Transverse colon (tissue), 4 donors: ENCODE measurements at regions not wholly inside any gene's neighbourhood (a gene's known extent, or its start where the extent isn't known, plus 50 kb on each side); places are given as distances from the start of the nearest gene placed in this dataset.

Experiments
- DNase-seq: peaks from one replicate; pipeline ENCODE4 v3.0.0-alpha.2; 2019
- H3K27ac ChIP-seq, 4 donors: fragments of 200-600 bp; sonication (generic); 2 replicates each; pipeline ENCODE4 v1.5.1; 2016 to 2018; ENCODE audit warnings: inconsistent platforms in 4 of 4
- H3K27me3 ChIP-seq: fragments of 200-600 bp; sonication (generic); 2 replicates; pipeline ENCODE4 v1.5.1; 2017; ENCODE audit warnings: inconsistent platforms
- H3K36me3 ChIP-seq, 4 donors: fragments of 200-600 bp; sonication (generic); 2 replicates each; pipeline ENCODE4 v1.5.1; 2017 to 2019; ENCODE audit warnings: inconsistent platforms in 4 of 4
- H3K4me1 ChIP-seq, 4 donors: fragments of 200-600 bp; sonication (generic); 2 replicates each; pipeline ENCODE4 v1.5.1; 2017 to 2020; ENCODE audit warnings: inconsistent platforms in 4 of 4
- H3K4me3 ChIP-seq, 4 donors: fragments of 200-600 bp; sonication (generic); 1 replicate in 1 of 4; 2 replicates in 3 of 4; pipeline versions ENCODE4 v1.5.1 to v1.6.1; 2017 to 2019; ENCODE audit warnings: inconsistent platforms in 4 of 4
- H3K9me3 ChIP-seq, 2 donors: fragments of 200-600 bp; sonication (generic); 2 replicates each; pipeline ENCODE4 v1.5.1; 2017 to 2019; ENCODE audit warnings: inconsistent platforms in 2 of 2
- CTCF ChIP-seq, 5 experiments: fragments of 200-600 bp in 3 of 5; fragments of 450-650 bp in 2 of 5; sonication (generic) in 3 of 5; IDR thresholded peaks; 1 replicate in 2 of 5; 2 replicates in 3 of 5; pipeline ENCODE4 v1.5.1; 2016 to 2017; ENCODE audit warnings: antibody characterized with exemption in 5 of 5, inconsistent platforms in 3 of 5, mild to moderate bottlenecking in 2 of 5, moderate library complexity in 1 of 5
- EP300 ChIP-seq: sonication (generic); formaldehyde crosslinking; IDR thresholded peaks from one replicate; pipeline ENCODE4 v1.6.1; 2017; ENCODE audit warnings: antibody characterized with exemption, low read depth
- POLR2A ChIP-seq: fragments of 450-650 bp; IDR thresholded peaks from one replicate; pipeline ENCODE4 v1.6.1; 2016; ENCODE audit warnings: antibody characterized with exemption, mild to moderate bottlenecking, moderate library complexity
- POLR2AphosphoS5 ChIP-seq, 3 donors: sonication (generic); formaldehyde crosslinking; IDR thresholded peaks; one replicate each; pipeline ENCODE4 v1.6.1; 2016; ENCODE audit warnings: antibody characterized with exemption in 3 of 3
- WGBS, 2 donors: methylation state at CpG; one replicate each; pipeline ENCODE4 v1.1.5; 2018; ENCODE audit warnings: low coverage in 1 of 2; 5-methylcytosine and 5-hydroxymethylcytosine counted together
- in situ Hi-C, 4 donors: fragments of 200-750 bp; cut with MboI; loops; one replicate each; pipeline versions ENCODE4 v1.15.0 to v1.15.1; 2017; ENCODE audit warnings: low sequenced_read_pairs in 3 of 4, low pct_ligation_motif_present in 1 of 4, low pct_unique_long_range_greater_than_20kb in 1 of 4
- intact Hi-C: fragments of 100-400 bp; cut with DNase I; formaldehyde crosslinking; loops from one replicate; pipeline ENCODE4 v1.15.1; 2023; ENCODE audit warnings: low total_unique reads

GRCh38 chr10:107880185-107880584, 715.7 kb upstream of the SORCS1 start:
- Histone ChIP-seq H3K4me3 (no peak overlapping the region), H3K9me3 (no peaks in the 10 kb centered on the region), H3K27ac (no peak overlapping the region), H3K36me3 (no peaks in the 10 kb centered on the region), H3K4me1 (no peaks in the 10 kb centered on the region), H3K27me3 (no peaks in the 10 kb centered on the region)
- intact Hi-C loops, result no loop called here
- WGBS, 2 donors, result 92% methylated on average over 2 of the region's 2 CpGs; no CpG with 5 or more reads in 1 of the 2 donors
- in situ Hi-C loops, result no loop called here
- DNase-seq, result no peak
- TF ChIP-seq POLR2AphosphoS5 (IDR thresholded peaks at IDR 0.05) (no peak), EP300 (no peak), CTCF (IDR thresholded peaks at IDR 0.05) (no peak), POLR2A (no peak)

DNA sequence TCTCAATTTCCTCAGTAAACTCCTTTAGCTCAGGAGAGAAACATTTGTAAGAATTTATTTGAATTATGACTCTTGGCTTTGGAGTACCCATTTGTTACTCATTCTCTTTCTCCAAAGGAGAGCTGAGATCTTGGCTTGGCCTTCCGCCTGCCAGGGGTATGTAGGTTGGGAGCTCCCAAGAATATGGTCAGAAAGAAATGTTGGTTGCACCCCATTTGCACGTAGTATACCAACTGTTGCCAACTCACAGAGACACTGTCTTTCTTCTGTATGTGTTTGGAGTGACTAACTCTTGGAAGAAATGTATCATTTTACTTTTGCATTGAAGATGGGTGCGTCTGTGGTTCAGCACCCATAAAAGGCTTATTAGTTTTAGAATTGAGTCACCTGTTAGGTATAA, 708.5 kb upstream of the SORCS1 start:
- no peak for DNase-seq
- H3K4me1 ChIP-seq, result no peaks in the 10 kb centered on the region
- 66 to 82% methylated on average over 2 to 3 of the region's 3 CpGs for WGBS, 2 donors
- no peak for TF ChIP-seq CTCF (IDR thresholded peaks at IDR 0.05)
- no peak for TF ChIP-seq POLR2AphosphoS5 (IDR thresholded peaks at IDR 0.05)
- TF ChIP-seq POLR2A, result no peak
- no peak for TF ChIP-seq EP300
- H3K36me3 ChIP-seq, result no peaks in the 10 kb centered on the region
- no peaks in the 10 kb centered on the region for H3K27me3 ChIP-seq
- no peaks in the 10 kb centered on the region for H3K9me3 ChIP-seq
- H3K4me3 ChIP-seq, result no peak overlapping the region
- intact Hi-C loops, result no loop called here
- H3K27ac ChIP-seq, result no peak overlapping the region
- in situ Hi-C loops, result no loop called here

GRCh38 chr10:107865691-107866090, 701.2 kb upstream of the SORCS1 start:
- H3K4me3 ChIP-seq, result no peak overlapping the region
- intact Hi-C loops, result no loop called here
- H3K9me3 ChIP-seq, result no peaks in the 10 kb centered on the region
- TF ChIP-seq POLR2A, result no peak
- TF ChIP-seq CTCF (IDR thresholded peaks at IDR 0.05), result no peak
- TF ChIP-seq EP300, result no peak
- no peak for TF ChIP-seq POLR2AphosphoS5 (IDR thresholded peaks at IDR 0.05)
- no peaks in the 10 kb centered on the region for H3K4me1 ChIP-seq
- no peaks in the 10 kb centered on the region for H3K36me3 ChIP-seq
- WGBS, 2 donors, result 83 to 85% methylated on average over 6 of the region's 6 CpGs
- no peak overlapping the region for H3K27ac ChIP-seq
- DNase-seq, result no peak
- H3K27me3 ChIP-seq, result no peaks in the 10 kb centered on the region
- in situ Hi-C loops, result no loop called here

GRCh38 chr10:107859065-107859464, 694.6 kb upstream of the SORCS1 start:
- Histone ChIP-seq H3K27ac (no peak overlapping the region), H3K4me1 (no peaks in the 10 kb centered on the region), H3K36me3 (no peaks in the 10 kb centered on the region), H3K27me3 (no peaks in the 10 kb centered on the region), H3K9me3 (no peaks in the 10 kb centered on the region), H3K4me3 (no peak overlapping the region)
- no peak for DNase-seq
- 82 to 84% methylated on average over 3 to 5 of the region's 5 CpGs for WGBS, 2 donors
- no peak for TF ChIP-seq EP300
- intact Hi-C loops (no loop called here), in situ Hi-C loops (no loop called here)

GRCh38 chr10:107856047-107856315, 691.5 kb upstream of the SORCS1 start:
- no peak for DNase-seq
- H3K4me1 ChIP-seq, result no peaks in the 10 kb centered on the region
- TF ChIP-seq EP300 (no peak), CTCF (IDR thresholded peaks at IDR 0.05) (no peak), POLR2A (no peak), POLR2AphosphoS5 (IDR thresholded peaks at IDR 0.05) (no peak)
- H3K36me3 ChIP-seq, result no peaks in the 10 kb centered on the region
- intact Hi-C loops (no loop called here), in situ Hi-C loops (no loop called here)
- no peak overlapping the region for H3K27ac ChIP-seq
- H3K9me3 ChIP-seq, result no peaks in the 10 kb centered on the region
- H3K27me3 ChIP-seq, result no peaks in the 10 kb centered on the region
- no peak overlapping the region for H3K4me3 ChIP-seq
